SHP77 treated with DMSO at 0.1 percent for 48 hours (cell line): ENCODE measurements at regions not wholly inside any gene's neighbourhood (a gene's known extent, or its start where the extent isn't known, plus 50 kb on each side); places are given as distances from the start of the nearest gene placed in this dataset.
"Not testable (repeated sequence)": the region's sequence is repeated elsewhere in the genome, so short reads cannot be mapped to it uniquely, and the experiment has no call there.

Source experiments
- DNase-seq: peaks from one replicate; lab custom pipeline; 2025; lab: John Stamatoyannopoulos, UW

DNA sequence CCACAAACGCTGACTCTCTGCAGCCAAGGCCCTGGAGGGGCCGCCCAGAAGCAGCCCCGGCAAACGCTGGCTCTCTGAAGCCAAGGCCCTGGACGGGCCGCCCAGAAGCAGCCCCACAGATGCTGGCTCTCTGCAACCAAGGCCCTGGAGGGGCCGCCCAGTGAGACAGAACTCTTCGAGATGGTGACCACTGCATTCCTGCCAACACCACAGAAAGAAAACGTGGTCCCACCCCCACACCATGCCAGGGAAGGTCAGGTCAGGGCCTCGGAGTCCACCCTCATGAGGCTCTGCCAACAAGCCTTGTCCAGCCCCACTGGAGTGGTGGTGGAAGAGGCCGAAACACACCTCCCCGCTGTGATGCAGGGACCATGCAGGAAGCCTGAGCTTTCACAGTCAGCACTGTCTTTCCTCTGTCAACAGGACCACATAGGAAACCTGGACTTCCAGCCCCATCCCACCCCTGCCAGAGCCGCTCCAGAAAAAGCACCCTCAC, 97.5 kb downstream of the DLL1 start:
- DNase-seq = no peak

DNA sequence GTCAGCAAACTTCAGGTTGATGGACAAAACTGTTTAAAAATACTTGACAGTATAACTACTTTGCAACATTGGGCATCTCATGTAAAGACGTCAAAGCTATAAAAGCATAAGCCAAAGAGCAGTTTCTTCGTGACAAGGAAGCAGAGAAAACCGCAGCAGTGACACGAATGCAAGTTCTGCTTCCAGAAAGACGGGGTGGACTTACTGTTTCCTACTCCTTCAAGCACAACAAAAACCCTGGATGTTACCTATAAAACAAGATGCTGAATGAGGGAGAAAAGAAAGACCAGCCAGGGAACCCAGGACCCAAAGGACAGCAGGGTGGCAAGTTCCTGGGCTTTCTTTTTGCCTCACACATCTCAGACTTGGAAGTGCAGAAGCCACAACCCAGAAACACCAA, 98.0 kb downstream of the DLL1 start:
- DNase-seq = no peak

DNA sequence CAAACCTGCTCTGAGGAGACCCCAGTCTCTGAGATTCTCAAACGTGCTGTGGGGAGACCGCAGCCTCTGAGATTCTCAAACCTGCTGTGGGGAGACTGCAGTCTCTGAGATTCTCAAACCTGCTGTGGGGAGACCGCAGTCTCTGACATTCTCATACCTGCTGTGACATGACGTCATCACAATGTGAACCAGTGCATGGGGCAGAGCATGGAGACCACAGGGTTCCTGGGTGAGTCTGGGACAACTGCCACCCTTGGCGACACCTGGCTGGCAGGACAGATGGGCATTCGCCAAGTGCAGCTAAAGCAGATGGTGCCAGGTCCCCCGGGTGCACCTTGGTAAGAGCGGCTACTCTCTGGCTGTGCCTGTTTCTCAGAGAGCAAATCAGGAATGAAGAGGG, 98.8 kb downstream of the DLL1 start:
- DNase-seq = not testable (repeated sequence)

DNA sequence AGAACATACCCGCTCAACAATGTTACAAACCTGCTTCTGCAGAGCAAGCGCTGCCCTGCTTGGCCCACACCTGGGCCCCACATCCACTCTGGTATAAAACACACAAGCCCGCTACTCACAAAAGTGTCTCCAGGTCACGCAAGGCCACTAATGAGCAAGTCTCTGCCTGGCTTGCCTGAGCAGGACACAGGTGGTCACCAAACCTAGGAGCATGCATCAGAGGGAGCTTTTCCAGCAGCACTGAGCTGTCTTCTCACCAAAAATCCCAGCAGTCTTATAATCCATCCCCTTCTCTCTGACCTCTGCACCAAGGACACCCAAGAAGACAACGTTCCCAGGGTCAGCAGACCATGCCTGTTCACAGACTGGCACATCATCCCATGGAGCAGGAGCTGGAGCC, 100.8 kb downstream of the DLL1 start:
- no peak for DNase-seq

DNA sequence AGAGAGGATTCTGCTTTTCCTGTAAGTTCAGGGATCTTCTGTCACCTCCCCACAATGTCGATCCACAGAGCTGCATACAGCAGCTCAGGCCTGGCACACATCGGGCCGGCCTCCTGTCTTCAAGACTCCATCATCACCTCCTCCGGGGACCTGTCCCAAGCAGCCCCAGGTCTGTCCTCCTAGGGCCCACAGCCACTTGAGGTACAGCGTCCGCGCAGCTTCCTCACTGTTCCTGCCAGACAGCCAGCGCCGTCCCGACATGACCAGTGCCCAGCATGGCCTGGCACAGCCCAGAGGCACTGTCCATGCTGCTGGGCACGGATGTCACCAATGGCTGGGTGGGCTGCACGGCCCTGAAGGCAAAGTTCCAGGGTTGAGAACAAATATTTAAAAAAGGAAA, 101.6 kb downstream of the DLL1 start:
- DNase-seq = no peak

DNA sequence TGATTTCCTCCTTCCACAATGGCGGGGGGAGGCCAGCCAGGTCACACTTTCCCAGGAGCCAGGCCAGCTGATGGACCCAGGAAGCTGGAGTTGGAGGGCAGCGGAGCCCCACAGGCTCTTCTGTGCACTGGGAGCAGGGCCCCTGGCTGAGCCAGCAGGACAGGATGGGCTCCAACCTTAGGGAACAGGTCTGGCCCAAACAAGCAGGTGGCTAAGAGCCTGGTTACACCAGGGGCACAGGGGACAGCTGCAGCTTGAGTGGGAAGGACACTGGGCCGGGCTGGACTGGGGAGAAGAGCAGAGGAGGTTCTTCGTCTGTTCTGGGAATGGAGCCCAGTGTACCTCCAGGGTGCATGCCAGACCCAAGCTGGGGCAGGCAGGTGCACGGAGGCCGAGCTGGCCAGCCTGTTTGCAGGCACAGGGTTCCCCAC, 102.3 kb downstream of the DLL1 start:
- no peak for DNase-seq

DNA sequence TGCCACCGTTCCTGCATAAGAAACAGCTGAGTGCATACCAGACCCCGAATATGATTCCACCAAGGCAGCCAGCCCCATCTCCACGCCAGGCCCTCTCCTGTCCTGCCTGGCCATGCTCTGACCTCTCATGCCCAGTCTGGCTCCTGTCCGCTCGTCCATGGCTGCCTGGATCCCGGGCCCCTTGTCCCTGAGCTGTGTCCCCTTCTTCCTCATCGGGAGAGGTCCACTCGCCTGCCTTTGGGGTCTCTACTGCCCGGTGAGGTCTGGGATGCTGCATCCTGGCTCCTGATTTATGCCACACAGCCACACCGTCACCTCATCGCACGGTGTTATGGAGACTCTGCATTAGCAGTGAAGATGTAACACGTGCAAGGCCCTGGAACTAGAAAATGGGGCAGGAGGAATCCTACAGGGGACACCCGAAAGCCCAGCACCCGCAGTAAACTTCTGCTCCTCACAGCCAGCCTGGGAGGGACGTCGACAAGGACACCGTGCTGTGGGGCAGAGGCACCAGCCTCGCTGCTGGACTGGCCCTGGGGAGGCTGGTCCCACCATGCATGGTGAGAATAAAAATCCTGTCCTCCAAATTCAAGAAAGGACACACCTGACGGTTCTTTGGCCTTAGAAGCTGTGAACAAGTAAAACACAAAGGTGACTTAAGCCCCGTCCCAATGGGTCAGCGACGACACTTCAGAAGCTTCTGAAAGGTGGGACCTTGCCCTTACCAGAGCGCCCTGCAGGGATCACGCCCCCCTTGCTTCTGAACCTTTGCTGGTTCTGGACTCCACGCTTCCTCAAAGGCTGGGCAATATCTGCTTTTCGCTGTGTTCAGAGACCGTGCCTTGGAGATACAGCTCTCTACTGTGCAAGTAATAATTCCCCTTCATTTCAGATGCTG, 103.0 kb downstream of the DLL1 start:
- no peak for DNase-seq

DNA sequence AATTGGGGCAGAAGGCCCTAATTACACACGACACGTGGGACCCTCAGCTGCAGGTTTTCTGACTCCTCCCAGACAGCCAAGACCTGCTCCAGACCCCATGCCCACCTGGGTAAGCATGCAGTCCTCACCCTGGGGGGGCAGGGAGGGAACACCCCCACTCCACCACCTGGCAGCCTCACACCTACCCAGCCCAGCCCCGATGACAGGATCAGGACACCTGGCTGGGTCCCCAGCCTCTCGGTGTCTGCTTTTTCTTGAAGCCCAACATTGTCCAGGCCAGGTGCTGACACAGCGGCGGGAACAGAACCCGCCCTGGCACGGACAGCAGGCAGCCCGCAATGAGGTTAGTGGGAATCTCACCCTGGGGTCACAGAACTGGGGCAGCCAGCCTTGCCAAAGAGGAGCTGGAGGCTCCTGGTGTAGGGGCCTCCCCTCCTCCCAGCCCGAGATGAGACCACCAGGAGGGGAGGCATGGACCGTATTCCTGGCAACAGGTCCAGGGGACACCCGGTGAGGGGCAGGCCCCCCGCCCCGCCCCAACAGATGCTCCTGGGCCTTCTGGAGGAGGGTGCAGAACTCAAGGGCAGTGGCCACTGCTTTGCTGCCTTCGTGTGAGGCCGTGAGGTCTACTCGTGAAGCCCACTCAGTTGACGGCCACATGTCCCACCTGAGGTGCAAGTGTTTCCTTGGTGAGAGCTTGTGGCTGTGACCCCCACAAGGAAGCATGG, 103.8 kb downstream of the DLL1 start:
- no peak for DNase-seq

DNA sequence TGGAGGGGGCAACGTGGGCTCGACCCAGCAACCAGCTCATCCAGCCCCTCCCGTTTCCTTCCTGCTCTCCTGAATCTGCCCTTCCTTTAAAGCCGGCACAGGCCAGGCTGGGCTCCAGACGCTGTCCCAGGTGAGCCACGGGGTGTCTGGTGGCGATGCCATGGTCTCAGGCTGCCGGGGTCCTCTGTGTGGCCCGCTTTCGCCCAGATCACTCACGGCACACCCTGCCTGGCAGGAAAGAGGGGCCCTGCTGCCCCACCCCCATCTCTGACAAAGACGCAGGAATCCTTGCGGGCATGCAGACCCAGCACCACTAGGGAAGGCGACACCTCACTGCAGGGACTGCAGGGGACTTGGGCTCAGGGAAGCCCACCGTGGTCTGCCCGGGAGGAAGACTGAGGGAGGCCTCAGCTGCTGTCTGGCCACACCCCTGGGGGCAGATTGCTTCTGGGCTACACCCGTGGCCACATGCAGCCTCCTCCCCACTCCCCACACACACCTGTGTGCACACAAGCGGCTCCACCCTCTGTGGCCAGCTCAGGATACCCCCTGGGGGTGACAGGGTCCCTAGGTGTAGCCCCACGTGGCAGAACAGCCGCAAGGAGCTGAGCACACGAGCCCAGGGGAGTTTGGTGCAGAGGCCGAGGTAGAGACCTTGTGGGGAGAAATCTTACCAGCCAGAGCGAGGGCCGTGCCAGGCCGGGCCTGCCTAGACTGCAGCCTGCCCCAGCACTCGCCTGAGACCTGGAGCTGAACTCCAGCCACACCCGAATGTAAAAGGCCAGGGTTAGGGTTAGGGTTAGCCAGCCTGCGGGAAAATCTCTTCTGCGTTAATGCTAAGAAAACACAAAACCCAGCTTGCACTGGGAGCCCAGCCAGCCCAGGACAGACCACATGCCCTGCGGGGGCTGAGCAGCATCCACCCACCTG, 104.6 kb downstream of the DLL1 start:
- DNase-seq = no peak

DNA sequence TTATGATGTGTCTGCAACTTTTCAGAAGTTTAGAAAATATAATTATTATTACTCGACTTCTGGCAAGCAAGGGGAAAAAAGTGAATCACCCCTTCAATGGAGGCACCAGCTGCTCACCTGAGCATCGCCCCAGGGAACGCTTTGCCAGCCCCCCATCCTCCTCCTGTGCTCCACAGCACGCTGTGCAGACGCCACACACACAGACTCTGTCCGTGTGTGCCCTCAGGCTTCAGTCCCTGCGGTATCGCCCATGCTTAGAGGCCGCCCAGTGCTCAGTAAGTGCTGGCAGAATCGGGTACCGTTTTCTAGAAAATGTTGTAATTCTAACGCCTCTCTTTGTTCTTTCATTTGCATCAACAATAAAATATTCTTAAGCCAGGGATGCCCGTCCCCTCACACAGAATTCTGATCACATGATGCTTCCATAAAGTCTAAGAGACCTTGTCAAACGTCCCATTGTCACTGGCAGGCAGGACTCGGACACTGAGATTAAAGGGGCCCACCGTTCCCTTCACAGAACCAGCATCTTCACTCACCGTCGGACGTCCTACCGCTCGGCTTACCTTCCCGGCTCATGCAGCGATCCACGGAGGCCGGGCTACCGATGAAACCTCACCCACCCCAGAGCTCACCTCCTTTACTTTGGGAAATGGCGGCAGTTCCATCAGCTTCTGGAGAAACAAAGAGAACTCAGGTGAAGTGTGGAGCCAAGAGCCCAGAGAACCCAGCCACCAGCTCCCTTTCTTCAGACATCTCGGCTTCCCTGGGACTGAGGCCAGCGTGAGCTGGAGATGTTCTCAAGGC, 105.5 kb downstream of the DLL1 start:
- DNase-seq = no peak

DNA sequence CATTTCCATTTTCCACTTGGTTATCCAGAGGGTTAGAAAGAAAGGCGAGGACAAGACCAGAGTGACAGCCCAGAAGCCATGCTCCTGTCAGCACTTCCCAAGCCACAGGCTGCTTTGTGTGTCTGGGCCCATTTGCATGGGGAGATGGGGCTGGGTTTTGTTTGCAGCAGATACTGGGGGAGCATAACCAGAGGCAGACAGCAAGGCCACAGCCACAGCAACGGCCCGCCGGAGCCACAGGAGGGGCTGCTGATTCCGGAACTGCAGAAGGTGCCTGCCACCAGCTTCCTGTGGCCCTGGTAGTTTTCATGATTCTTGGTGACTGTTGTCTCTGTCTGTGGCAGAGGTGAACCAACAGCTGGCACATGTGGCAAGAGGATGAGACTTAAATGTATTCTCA, 106.6 kb downstream of the DLL1 start:
- no peak for DNase-seq

DNA sequence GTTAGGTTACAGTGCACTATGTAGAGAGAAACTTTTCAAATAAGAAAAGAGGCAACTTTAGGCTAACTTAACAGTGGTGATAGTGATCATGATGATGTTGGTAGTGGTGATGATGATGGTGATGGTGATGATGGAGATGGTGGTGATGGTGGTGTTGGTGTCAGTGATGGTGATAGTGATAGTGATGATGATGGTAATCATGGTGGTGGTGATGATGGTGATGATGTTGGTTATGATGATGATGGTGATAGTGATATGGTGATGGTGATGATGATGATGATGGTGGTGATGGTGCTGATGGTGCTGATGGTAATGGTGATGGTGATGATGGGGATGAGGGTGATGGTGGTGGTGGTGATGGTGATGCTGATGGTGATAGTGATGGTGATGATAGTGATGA, 107.4 kb downstream of the DLL1 start:
- DNase-seq = no peak

DNA sequence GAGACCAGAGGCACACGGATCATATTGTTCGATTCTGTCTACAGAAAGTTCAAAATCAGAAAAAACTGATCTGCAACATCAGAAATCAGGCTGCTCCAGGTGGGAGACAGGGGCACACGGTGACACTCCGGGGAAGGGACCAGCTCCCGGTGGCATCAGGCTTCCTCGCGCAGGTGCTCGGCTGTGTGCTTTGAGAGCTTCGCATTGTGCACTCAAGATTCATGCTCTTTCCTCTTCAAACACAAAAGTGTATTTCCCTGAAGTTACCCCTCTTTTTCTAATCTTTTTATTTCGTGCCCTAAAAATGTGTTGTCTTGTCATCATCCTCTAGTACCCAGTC, 108.1 kb downstream of the DLL1 start:
- no peak for DNase-seq

DNA sequence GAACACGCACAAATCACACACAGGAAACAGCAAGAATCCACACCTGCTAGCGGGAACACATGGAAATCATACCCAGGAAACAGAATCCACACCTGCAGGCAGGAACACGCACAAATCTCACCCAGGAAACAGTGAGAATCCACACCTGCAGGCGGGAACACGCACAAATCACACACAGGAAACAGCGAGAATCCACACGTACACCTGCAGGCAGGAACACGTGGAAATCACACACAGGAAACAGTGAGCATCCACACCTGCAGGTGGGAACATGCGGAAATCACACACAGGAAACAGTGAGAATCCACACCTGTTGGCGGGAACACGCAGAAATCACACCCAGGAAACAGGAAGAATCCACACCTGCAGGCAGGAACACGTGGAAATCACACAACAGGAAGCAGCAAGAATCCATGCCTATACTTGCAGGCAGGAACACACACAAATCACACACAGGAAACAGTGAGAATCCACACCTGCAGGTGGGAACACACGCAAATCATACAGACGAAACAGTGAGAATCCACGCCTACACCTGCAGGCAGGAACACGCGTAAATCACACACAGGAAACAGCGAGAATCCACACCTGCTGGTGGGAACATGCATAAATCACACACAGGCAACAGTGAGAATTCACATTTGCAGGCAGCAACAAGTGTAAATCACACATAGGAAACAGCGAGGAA, 108.6 kb downstream of the DLL1 start:
- no peak for DNase-seq

DNA sequence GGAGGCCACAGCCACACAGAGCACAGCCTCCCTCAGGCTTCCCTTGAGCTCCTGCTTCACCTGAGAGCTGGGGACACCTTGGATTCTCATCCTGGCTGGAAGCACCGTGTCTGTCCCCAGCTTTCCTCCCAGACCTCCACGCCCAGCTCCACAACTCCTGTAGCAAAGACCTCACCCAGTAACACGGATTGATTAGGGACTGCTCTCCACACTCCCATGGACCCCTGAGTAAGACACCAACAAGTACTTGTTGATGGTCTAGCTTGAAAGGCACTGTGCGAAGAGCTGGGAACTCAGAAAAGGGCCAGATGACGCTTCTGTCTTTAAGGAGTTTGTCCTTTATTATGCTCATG, 109.6 kb downstream of the DLL1 start:
- no peak for DNase-seq

DNA sequence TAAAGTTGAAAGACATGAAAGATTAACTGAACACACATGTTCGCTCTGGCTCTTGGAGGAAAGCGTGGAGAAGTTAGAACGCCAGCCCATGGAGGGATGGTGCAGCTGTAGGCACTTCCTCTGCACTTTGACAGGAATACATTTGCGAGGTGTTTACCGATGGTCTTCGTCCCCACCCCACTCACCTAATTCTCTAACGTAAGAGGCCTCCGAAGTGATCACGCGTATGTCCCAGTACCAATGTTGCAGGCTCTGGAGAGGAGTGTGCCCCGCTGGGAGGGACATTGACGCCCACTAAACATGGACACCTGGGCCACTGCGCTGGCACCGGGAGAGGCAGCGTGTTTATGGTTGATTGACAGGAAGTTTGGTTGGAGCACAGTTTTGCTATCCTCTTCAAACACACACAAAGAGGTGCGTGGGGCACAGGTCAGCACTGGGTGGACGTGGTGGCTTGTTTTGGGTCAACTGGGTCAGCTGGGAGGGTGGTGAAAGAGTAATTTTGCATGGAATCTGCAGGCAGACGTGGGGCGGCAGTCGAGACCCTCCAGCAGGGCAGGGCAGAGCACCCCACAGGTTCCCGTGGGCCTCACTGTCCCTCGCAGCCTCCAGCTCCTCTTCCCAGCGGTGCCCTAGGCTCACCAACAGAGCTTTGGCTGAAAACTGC, 110.1 kb downstream of the DLL1 start:
- no peak for DNase-seq

DNA sequence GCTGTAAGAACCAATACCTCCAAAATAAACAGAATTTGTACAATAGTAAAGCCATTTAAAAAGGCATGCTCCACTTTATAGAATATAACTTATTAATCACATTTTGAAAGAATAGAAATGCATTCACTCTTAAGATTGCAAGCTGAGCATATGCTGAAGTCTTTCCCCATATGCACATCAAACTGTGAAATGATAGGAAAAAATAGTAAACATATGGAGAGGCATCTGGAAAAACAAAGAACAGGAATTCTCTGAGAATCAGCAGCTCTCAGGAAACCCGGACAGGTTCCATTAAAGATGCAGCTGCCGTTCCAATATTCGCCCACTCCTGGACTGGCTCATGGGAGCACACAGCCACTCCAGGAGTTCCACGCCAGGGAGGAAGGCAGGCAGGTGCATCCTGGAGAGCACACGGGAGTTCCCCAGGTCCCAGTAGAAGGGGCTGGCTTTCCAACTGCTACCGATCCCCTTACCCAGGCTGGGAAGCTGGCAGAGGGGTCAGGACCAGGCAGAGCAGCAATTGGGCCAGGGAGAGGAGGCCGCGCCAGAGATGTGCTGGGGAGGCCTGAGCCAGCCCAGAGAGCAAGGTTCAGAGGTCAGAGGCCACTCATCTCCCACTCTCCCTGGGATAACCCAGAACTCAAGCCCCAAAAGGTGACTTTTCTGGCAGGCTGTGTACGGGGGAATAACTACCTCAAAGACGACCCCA, 111.1 kb downstream of the DLL1 start:
- DNase-seq = no peak

DNA sequence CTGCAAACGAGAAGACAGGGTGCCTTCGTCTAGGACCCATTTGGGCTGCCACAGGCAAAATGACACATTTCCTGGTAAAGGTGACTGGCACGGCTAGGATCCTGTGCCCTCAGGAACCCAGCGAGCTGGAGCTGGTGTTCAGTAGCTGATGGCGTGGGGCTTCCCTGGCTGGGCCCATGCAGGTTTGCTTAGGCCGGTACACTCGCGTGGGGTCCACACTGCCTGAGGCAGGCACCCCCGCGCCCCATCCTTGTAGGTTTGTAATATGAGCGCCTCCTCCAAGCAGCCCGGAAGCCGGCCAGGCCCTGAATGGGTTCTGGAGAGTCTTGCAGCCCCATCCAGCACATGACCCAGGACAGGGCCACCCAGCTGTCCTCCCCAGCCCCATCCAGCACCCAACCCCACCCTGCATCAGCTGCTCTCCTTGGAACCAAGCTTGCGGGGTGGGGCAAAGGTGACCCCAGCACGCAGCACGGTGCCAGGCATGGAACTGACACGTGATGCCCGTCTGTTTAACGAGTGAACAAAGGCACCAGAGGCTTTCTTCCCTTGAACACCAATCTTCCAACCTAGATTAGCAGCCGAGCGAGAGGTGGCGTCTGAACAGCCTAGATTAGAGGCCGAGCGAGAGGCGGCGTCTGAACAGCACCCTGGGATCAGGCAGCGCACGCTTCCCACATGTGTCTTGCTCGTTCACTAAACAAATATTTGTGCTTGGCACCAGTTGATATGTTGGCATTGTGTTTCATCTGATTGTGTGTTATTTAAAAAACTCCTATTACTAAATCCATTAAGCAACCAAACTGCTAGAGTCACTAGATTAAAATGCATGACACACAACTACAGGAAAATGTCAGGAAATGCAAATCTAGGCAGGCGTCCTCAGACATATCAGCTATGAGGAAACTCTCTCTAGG, 112.1 kb downstream of the DLL1 start:
- DNase-seq = peak; percentile 65
